ENCODE measurements at regions not wholly inside any gene's neighbourhood (a gene's known extent, or its start where the extent isn't known, plus 50 kb on each side); places are given as distances from the start of the nearest gene placed in this dataset.

GRCh38 chr9:108117306-108117705 is 627.7 kb upstream of the KLF4 start:
- H3K4me1 ChIP-seq (ENCODE audit: control insufficient read depth, insufficient read depth, low read length), result no peaks in the 10 kb centered on the region
- H3K36me3 ChIP-seq (ENCODE audit: insufficient read depth, low read length), result no peaks in the 10 kb centered on the region
- no peaks in the 10 kb centered on the region for H3K27me3 ChIP-seq (ENCODE audit: control insufficient read depth, insufficient read depth, low read length)
- no peaks in the 10 kb centered on the region for H3K9me3 ChIP-seq (replicated peaks; ENCODE audit: low read length)
- H3K9ac ChIP-seq (ENCODE audit: low read depth, low read length), result no peak overlapping the region
- H3K4me2 ChIP-seq (ENCODE audit: low read length), result no peak overlapping the region
- H3K4me3 ChIP-seq (ENCODE audit: low read length), result no peak overlapping the region

- no peaks in the 10 kb centered on the region for H3K9me3 ChIP-seq (replicated peaks; ENCODE audit: low read length)
- no peaks in the 10 kb centered on the region for H3K27me3 ChIP-seq (ENCODE audit: control insufficient read depth, insufficient read depth, low read length)
- H3K36me3 ChIP-seq (ENCODE audit: insufficient read depth, low read length), result no peaks in the 10 kb centered on the region
- H3K9ac ChIP-seq (ENCODE audit: low read depth, low read length), result no peak overlapping the region
- H3K4me1 ChIP-seq (ENCODE audit: control insufficient read depth, insufficient read depth, low read length), result no peaks in the 10 kb centered on the region
- no peak overlapping the region for H3K4me2 ChIP-seq (ENCODE audit: low read length)
- no peak overlapping the region for H3K4me3 ChIP-seq (ENCODE audit: low read length)
Observed at GRCh38 chr9:108113596-108113995, 624.0 kb upstream of the KLF4 start.

- no peaks in the 10 kb centered on the region for H3K36me3 ChIP-seq (ENCODE audit: insufficient read depth, low read length)
- H3K27me3 ChIP-seq (ENCODE audit: control insufficient read depth, insufficient read depth, low read length), result no peaks in the 10 kb centered on the region
- no peak overlapping the region for H3K4me2 ChIP-seq (ENCODE audit: low read length)
- H3K4me3 ChIP-seq (ENCODE audit: low read length), result no peak overlapping the region
- H3K4me1 ChIP-seq (ENCODE audit: control insufficient read depth, insufficient read depth, low read length), result no peaks in the 10 kb centered on the region
- H3K9ac ChIP-seq (ENCODE audit: low read depth, low read length), result no peak overlapping the region
- H3K9me3 ChIP-seq (replicated peaks; ENCODE audit: low read length), result no peaks in the 10 kb centered on the region
Observed at GRCh38 chr9:108109927-108110690, 620.5 kb upstream of the KLF4 start.

- Histone ChIP-seq H3K27me3 (ENCODE audit: control insufficient read depth, insufficient read depth, low read length) (no peaks in the 10 kb centered on the region), H3K4me1 (ENCODE audit: control insufficient read depth, insufficient read depth, low read length) (no peaks in the 10 kb centered on the region), H3K9me3 (replicated peaks; ENCODE audit: low read length) (no peaks in the 10 kb centered on the region), H3K4me3 (ENCODE audit: low read length) (no peak overlapping the region), H3K9ac (ENCODE audit: low read depth, low read length) (no peak overlapping the region), H3K36me3 (ENCODE audit: insufficient read depth, low read length) (no peaks in the 10 kb centered on the region), H3K4me2 (ENCODE audit: low read length) (no peak overlapping the region)
Observed at GRCh38 chr9:108108852-108109448, 619.4 kb upstream of the KLF4 start.

GRCh38 chr9:108108280-108108851 is 618.8 kb upstream of the KLF4 start:
- no peak overlapping the region for H3K9ac ChIP-seq (ENCODE audit: low read depth, low read length)
- no peaks in the 10 kb centered on the region for H3K9me3 ChIP-seq (replicated peaks; ENCODE audit: low read length)
- H3K36me3 ChIP-seq (ENCODE audit: insufficient read depth, low read length), result no peaks in the 10 kb centered on the region
- H3K27me3 ChIP-seq (ENCODE audit: control insufficient read depth, insufficient read depth, low read length), result no peaks in the 10 kb centered on the region
- H3K4me2 ChIP-seq (ENCODE audit: low read length), result no peak overlapping the region
- H3K4me3 ChIP-seq (ENCODE audit: low read length), result no peak overlapping the region
- no peaks in the 10 kb centered on the region for H3K4me1 ChIP-seq (ENCODE audit: control insufficient read depth, insufficient read depth, low read length)

- Histone ChIP-seq H3K27me3 (ENCODE audit: control insufficient read depth, insufficient read depth, low read length) (no peaks in the 10 kb centered on the region), H3K4me1 (ENCODE audit: control insufficient read depth, insufficient read depth, low read length) (no peaks in the 10 kb centered on the region), H3K4me2 (ENCODE audit: low read length) (no peak overlapping the region), H3K9ac (ENCODE audit: low read depth, low read length) (no peak overlapping the region), H3K4me3 (ENCODE audit: low read length) (no peak overlapping the region), H3K36me3 (ENCODE audit: insufficient read depth, low read length) (no peaks in the 10 kb centered on the region), H3K9me3 (replicated peaks; ENCODE audit: low read length) (no peaks in the 10 kb centered on the region)
Observed at GRCh38 chr9:108105885-108106284, 616.3 kb upstream of the KLF4 start.

- H3K4me1 ChIP-seq (ENCODE audit: control insufficient read depth, insufficient read depth, low read length), result no peaks in the 10 kb centered on the region
- no peak overlapping the region for H3K9ac ChIP-seq (ENCODE audit: low read depth, low read length)
- no peaks in the 10 kb centered on the region for H3K9me3 ChIP-seq (replicated peaks; ENCODE audit: low read length)
- H3K36me3 ChIP-seq (ENCODE audit: insufficient read depth, low read length), result no peaks in the 10 kb centered on the region
- H3K4me2 ChIP-seq (ENCODE audit: low read length), result no peak overlapping the region
- no peaks in the 10 kb centered on the region for H3K27me3 ChIP-seq (ENCODE audit: control insufficient read depth, insufficient read depth, low read length)
- H3K4me3 ChIP-seq (ENCODE audit: low read length), result no peak overlapping the region
Observed at GRCh38 chr9:108104991-108105390, 615.4 kb upstream of the KLF4 start.

GRCh38 chr9:108103046-108103693 is 613.6 kb upstream of the KLF4 start:
- H3K9ac ChIP-seq (ENCODE audit: low read depth, low read length), result no peak overlapping the region
- H3K4me2 ChIP-seq (ENCODE audit: low read length), result no peak overlapping the region
- no peaks in the 10 kb centered on the region for H3K36me3 ChIP-seq (ENCODE audit: insufficient read depth, low read length)
- H3K27me3 ChIP-seq (ENCODE audit: control insufficient read depth, insufficient read depth, low read length), result no peaks in the 10 kb centered on the region
- H3K4me1 ChIP-seq (ENCODE audit: control insufficient read depth, insufficient read depth, low read length), result no peaks in the 10 kb centered on the region
- no peaks in the 10 kb centered on the region for H3K9me3 ChIP-seq (replicated peaks; ENCODE audit: low read length)
- no peak overlapping the region for H3K4me3 ChIP-seq (ENCODE audit: low read length)

- Histone ChIP-seq H3K4me2 (ENCODE audit: low read length) (no peak overlapping the region), H3K9ac (ENCODE audit: low read depth, low read length) (no peak overlapping the region), H3K4me1 (ENCODE audit: control insufficient read depth, insufficient read depth, low read length) (no peaks in the 10 kb centered on the region), H3K36me3 (ENCODE audit: insufficient read depth, low read length) (no peaks in the 10 kb centered on the region), H3K9me3 (replicated peaks; ENCODE audit: low read length) (no peaks in the 10 kb centered on the region), H3K27me3 (ENCODE audit: control insufficient read depth, insufficient read depth, low read length) (no peaks in the 10 kb centered on the region), H3K4me3 (ENCODE audit: low read length) (no peak overlapping the region)
Observed at GRCh38 chr9:108101410-108101809, 611.8 kb upstream of the KLF4 start.

GRCh38 chr9:108100571-108100970 is 611.0 kb upstream of the KLF4 start:
- Histone ChIP-seq H3K9me3 (replicated peaks; ENCODE audit: low read length) (no peaks in the 10 kb centered on the region), H3K4me2 (ENCODE audit: low read length) (no peak overlapping the region), H3K4me3 (ENCODE audit: low read length) (no peak overlapping the region), H3K9ac (ENCODE audit: low read depth, low read length) (no peak overlapping the region), H3K4me1 (ENCODE audit: control insufficient read depth, insufficient read depth, low read length) (no peaks in the 10 kb centered on the region), H3K27me3 (ENCODE audit: control insufficient read depth, insufficient read depth, low read length) (no peaks in the 10 kb centered on the region), H3K36me3 (ENCODE audit: insufficient read depth, low read length) (no peaks in the 10 kb centered on the region)

GRCh38 chr9:108099854-108100253 is 610.3 kb upstream of the KLF4 start:
- Histone ChIP-seq H3K4me2 (ENCODE audit: low read length) (no peak overlapping the region), H3K9ac (ENCODE audit: low read depth, low read length) (no peak overlapping the region), H3K36me3 (ENCODE audit: insufficient read depth, low read length) (no peaks in the 10 kb centered on the region), H3K4me1 (ENCODE audit: control insufficient read depth, insufficient read depth, low read length) (peaks cover under 1% of the 10 kb centered on the region), H3K9me3 (replicated peaks; ENCODE audit: low read length) (no peaks in the 10 kb centered on the region), H3K4me3 (ENCODE audit: low read length) (no peak overlapping the region), H3K27me3 (ENCODE audit: control insufficient read depth, insufficient read depth, low read length) (no peaks in the 10 kb centered on the region)
